Lung (tissue), 11 donors: ENCODE measurements at regions not wholly inside any gene's neighbourhood (a gene's known extent, or its start where the extent isn't known, plus 50 kb on each side); places are given as distances from the start of the nearest gene placed in this dataset.

Experiments
- ATAC-seq: fragments of 200-7000 bp; cut with Tn5 transposase; one replicate; pipeline ENCODE4 v1.9.1; 2020; ENCODE audit warnings: moderate number of reproducible peaks; ENCODE audit not compliant: insufficient read depth, low FRiP score
- DNase-seq, 3 donors: peaks; one replicate each; pipeline ENCODE4 v3.0.0-alpha.2; 2013 to 2017
- H3K27ac ChIP-seq, 2 donors: one replicate each; pipeline ENCODE4 v1.5.1; 2013; ENCODE audit warnings: mild to moderate bottlenecking in 2 of 2, moderate library complexity in 2 of 2, control low read depth in 1 of 2, inconsistent platforms in 1 of 2, low read depth in 1 of 2, low read length in 1 of 2
- H3K27me3 ChIP-seq, 3 donors: one replicate each; pipeline ENCODE4 v1.5.1; 2013; ENCODE audit warnings: low read length in 2 of 3; ENCODE audit not compliant: control insufficient read depth in 3 of 3, insufficient read depth in 3 of 3
- H3K36me3 ChIP-seq, 4 donors: one replicate each; pipeline ENCODE4 v1.5.1; 2013; ENCODE audit warnings: low read length in 4 of 4, mild to moderate bottlenecking in 1 of 4, moderate library complexity in 1 of 4; ENCODE audit not compliant: control insufficient read depth in 4 of 4, insufficient read depth in 4 of 4
- H3K4me1 ChIP-seq, 5 donors: one replicate each; pipeline ENCODE4 v1.5.1; 2013; ENCODE audit warnings: low read length in 5 of 5, mild to moderate bottlenecking in 2 of 5, moderate library complexity in 1 of 5; ENCODE audit not compliant: control insufficient read depth in 5 of 5, insufficient read depth in 5 of 5
- H3K4me3 ChIP-seq: one replicate; pipeline ENCODE4 v1.5.1; 2013; ENCODE audit warnings: mild to moderate bottlenecking, control low read depth, moderate library complexity
- H3K9ac ChIP-seq, 2 donors: one replicate each; pipeline ENCODE4 v1.5.1; 2013; ENCODE audit warnings: low read length in 2 of 2, control low read depth in 1 of 2; ENCODE audit not compliant: insufficient read depth in 1 of 2
- H3K9me3 ChIP-seq, 4 donors: one replicate each; pipeline ENCODE4 v1.5.1; 2013; ENCODE audit warnings: low read length in 3 of 4, mild to moderate bottlenecking in 1 of 4, moderate library complexity in 1 of 4; ENCODE audit not compliant: control insufficient read depth in 4 of 4, insufficient read depth in 3 of 4
- WGBS, 2 donors: extraction: QIAGEN DNeasy Blood & Tissue Kit; methylation state at CpG; one replicate each; pipeline ENCODE4 v1.1.7; 2013; 5-methylcytosine and 5-hydroxymethylcytosine counted together
- TF ChIP-seq, protein P1 (sequence below): IDR thresholded peaks from 2 replicates; pipeline ENCODE4 v1.5.1; 2012; ENCODE audit warnings: mild to moderate bottlenecking; ENCODE audit errors: control extremely low read depth, extremely low read depth
- donor health status: control.
- donor health status: control.
- donor health status: Bipolar disorder and iron deficiency.
- donor health status: healthy.
- donor health status: DM: yes; HTN: yes; CAD: no.

DNA sequence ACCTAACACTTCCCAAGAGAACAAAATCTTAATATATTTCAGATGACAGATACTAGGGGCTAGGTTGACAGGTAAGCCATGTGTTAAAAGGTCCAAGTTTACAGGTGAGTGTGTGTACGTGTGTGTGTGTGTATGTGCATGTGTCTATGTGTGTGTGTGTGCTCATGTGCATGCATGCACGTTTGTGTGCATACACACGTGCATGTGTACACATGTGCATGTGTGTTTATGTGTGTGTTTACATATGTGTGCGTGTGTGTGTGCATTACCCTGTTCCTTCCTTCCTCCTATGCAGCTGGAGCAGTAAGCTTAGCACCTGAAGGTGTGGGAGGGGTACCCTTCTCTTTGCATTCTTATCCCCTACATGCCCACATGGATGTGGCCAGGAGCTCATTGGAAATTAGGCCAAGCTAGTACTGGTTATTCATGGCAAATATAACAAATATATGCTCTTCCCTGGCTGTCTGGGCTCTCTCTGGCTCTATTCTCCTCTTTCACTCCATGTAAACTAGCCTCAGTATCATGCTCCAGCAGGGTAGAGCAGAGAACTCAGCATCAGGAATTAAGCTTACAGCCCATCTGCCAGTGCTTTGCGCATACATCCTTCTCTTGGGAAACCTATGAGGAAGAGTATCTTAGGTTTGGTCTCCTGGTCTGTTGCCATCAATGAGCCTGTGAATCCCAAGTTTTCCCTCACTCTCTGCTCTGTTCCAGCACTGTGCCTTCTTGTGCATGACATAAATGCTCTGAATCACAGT, 258.0 kb upstream of the MYOCD start:
- Histone ChIP-seq H3K4me1 (peaks cover 0 to 6% (median 0%) of the 10 kb centered on the region in 5 donors), H3K4me3 (no peak overlapping the region), H3K36me3 (no peaks in the 10 kb centered on the region), H3K9ac (no peak overlapping the region), H3K9me3 (no peaks in the 10 kb centered on the region), H3K27ac (no peak overlapping the region), H3K27me3 (peaks cover 0 to 4% (median 0%) of the 10 kb centered on the region in 3 donors)
- 86 to 88% methylated on average over 5 of the region's 5 CpGs for WGBS, 2 donors
- TF ChIP-seq, protein P1, sequence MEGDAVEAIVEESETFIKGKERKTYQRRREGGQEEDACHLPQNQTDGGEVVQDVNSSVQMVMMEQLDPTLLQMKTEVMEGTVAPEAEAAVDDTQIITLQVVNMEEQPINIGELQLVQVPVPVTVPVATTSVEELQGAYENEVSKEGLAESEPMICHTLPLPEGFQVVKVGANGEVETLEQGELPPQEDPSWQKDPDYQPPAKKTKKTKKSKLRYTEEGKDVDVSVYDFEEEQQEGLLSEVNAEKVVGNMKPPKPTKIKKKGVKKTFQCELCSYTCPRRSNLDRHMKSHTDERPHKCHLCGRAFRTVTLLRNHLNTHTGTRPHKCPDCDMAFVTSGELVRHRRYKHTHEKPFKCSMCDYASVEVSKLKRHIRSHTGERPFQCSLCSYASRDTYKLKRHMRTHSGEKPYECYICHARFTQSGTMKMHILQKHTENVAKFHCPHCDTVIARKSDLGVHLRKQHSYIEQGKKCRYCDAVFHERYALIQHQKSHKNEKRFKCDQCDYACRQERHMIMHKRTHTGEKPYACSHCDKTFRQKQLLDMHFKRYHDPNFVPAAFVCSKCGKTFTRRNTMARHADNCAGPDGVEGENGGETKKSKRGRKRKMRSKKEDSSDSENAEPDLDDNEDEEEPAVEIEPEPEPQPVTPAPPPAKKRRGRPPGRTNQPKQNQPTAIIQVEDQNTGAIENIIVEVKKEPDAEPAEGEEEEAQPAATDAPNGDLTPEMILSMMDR: no peak
- DNase-seq (no peak), ATAC-seq (no peak)

DNA sequence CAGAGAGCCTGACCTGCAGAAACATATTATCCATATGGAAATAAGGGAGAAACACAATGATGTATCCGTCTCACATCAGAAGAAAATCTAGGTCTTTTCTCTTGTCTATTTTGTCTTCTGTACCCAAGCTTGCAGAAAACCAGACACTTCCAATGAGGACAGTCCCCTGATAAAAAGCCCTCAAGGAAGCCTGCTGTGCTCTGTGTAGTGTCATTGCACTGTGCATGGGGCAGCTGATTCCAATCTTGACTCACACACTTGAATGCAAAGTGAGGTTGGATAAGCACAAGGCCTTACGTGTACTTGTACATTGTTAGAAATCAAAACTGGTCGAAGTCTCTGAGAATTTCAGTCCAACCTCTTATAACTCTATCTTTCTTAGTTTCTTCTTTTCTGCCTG, 256.6 kb upstream of the MYOCD start:
- no peak overlapping the region for H3K4me3 ChIP-seq
- 94% methylated on average over 3 of the region's 3 CpGs for WGBS, 2 donors
- H3K9ac ChIP-seq: no peak overlapping the region
- H3K27me3 ChIP-seq: peaks cover 0 to 4% (median 0%) of the 10 kb centered on the region in 3 donors
- ATAC-seq: no peak
- TF ChIP-seq, protein P1: no peak
- H3K9me3 ChIP-seq: no peaks in the 10 kb centered on the region
- no peak overlapping the region for H3K27ac ChIP-seq
- peaks cover 0 to 6% (median 0%) of the 10 kb centered on the region in 5 donors for H3K4me1 ChIP-seq
- H3K36me3 ChIP-seq: no peaks in the 10 kb centered on the region
- no peak for DNase-seq

DNA sequence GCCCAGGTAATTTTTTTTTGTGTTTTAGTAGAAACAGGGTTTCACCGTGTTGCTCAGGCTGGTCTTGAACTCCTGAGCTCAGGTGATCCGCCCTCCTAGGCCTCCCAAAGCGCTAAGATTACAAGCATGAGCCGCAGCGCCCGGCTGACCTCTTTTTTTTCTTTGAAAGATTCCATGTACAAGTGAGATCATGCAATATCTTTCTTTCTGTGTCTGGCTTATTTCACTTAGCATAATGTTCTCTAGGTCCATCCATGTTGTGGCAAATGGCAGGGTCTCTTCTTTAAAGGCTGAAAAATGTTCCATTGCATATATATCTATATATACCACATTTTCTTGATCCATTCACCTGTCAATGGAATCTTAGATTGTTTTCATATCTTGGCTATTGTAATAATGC, 255.0 kb upstream of the MYOCD start:
- no peaks in the 10 kb centered on the region for H3K9me3 ChIP-seq
- peaks cover 0 to 6% (median 0%) of the 10 kb centered on the region in 3 donors for H3K27me3 ChIP-seq
- ATAC-seq: no peak
- TF ChIP-seq, protein P1: no peak
- H3K36me3 ChIP-seq: no peaks in the 10 kb centered on the region
- H3K4me1 ChIP-seq: peaks cover 0 to 6% (median 0%) of the 10 kb centered on the region in 5 donors
- no peak overlapping the region for H3K27ac ChIP-seq
- 91 to 94% methylated on average over 6 of the region's 6 CpGs for WGBS, 2 donors
- DNase-seq: no peak
- no peak overlapping the region for H3K9ac ChIP-seq
- H3K4me3 ChIP-seq: no peak overlapping the region
